Upper lobe of left lung (tissue), 6 donors: ENCODE measurements at regions not wholly inside any gene's neighbourhood (a gene's known extent, or its start where the extent isn't known, plus 50 kb on each side); places are given as distances from the start of the nearest gene placed in this dataset.
A peak's percentile ranks its signal among the peaks of the same experiment; 100 is the strongest.

Experiments
- ATAC-seq, 2 donors: fragments of 200-7000 bp; cut with Tn5 transposase; one replicate each; pipeline ENCODE4 v1.9.1; 2022; ENCODE audit warnings: mild to moderate bottlenecking in 2 of 2, moderate library complexity in 2 of 2; ENCODE audit not compliant: low FRiP score in 2 of 2
- DNase-seq, 2 donors: peaks; one replicate each; pipeline ENCODE4 v3.0.0-alpha.2; 2019 to 2020
- H3K27ac ChIP-seq, 4 donors: fragments of 200-600 bp; sonication (generic); one replicate each; pipeline ENCODE4 v1.5.1; 2016 to 2019
- H3K27me3 ChIP-seq, 4 donors: fragments of 200-600 bp; sonication (generic); one replicate each; pipeline ENCODE4 v1.5.1; 2017 to 2019
- H3K36me3 ChIP-seq, 4 donors: fragments of 200-600 bp; sonication (generic); one replicate each; pipeline ENCODE4 v1.5.1; 2016 to 2019
- H3K4me1 ChIP-seq, 4 donors: fragments of 200-600 bp; sonication (generic); one replicate each; pipeline ENCODE4 v1.5.1; 2018 to 2019
- H3K4me3 ChIP-seq, 4 donors: fragments of 200-600 bp; sonication (generic); one replicate each; pipeline ENCODE4 v1.5.1; 2017 to 2019; ENCODE audit warnings: mild to moderate bottlenecking in 2 of 4, moderate library complexity in 1 of 4
- H3K9me3 ChIP-seq, 4 donors: fragments of 200-600 bp; sonication (generic); one replicate each; pipeline ENCODE4 v1.5.1; 2018 to 2019
- CTCF ChIP-seq, 6 experiments: fragments of 450-650 bp in 4 of 6; fragments of 200-600 bp in 2 of 6; sonication (generic) in 2 of 6; IDR thresholded peaks; one replicate each; pipeline ENCODE4 v1.5.1; 2016 to 2019; ENCODE audit warnings: antibody characterized with exemption in 6 of 6
- EP300 ChIP-seq, 4 donors: sonication (generic); formaldehyde crosslinking; IDR thresholded peaks; one replicate each; pipeline ENCODE4 v1.5.1; 2017; ENCODE audit warnings: antibody characterized with exemption in 4 of 4, control low read depth in 2 of 4
- POLR2A ChIP-seq, 4 donors: fragments of 450-650 bp; IDR thresholded peaks; one replicate each; pipeline ENCODE4 v1.5.1; 2016 to 2017; ENCODE audit warnings: antibody characterized with exemption in 4 of 4, mild to moderate bottlenecking in 2 of 4
- POLR2AphosphoS5 ChIP-seq, 2 donors: sonication (generic); formaldehyde crosslinking; IDR thresholded peaks; one replicate each; pipeline ENCODE4 v1.5.1; 2017; ENCODE audit warnings: antibody characterized with exemption in 2 of 2
- WGBS, 2 donors: methylation state at CpG; one replicate each; pipeline ENCODE4 v1.1.5; 2017 to 2018; 5-methylcytosine and 5-hydroxymethylcytosine counted together
- donor health status: DM: no; HTN: no; CAD: no; lungs with moderate emphysema.
- donor health status: DM: no; HTN: yes; CAD: no; lungs with severe emphysema.

DNA sequence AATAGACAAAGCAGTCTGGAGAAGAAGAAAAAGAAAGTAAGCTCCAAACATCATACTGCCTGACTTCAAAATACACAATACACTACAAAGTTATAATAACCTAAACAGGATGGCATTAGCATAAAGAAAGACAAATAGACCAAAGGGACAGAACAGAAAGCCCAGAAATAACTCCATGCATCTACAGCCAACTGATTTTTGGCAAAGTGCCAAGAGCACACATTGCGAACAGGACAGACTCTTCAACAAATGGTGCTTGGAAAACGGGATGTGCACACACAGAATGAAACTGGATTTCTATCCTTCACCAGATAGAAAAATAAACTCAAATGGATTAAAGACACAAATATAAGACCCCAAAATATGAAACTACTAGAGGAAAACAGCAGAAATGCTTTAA, 66.6 kb upstream of the SPATA31E1 start:
- 16 to 18% methylated on average over 2 of the region's 2 CpGs for WGBS, 2 donors
- DNase-seq (no peak), ATAC-seq (no peak)
- Histone ChIP-seq H3K4me1 (peaks cover 0 to 5% (median 0%) of the 10 kb centered on the region in 4 donors), H3K9me3 (no peaks in the 10 kb centered on the region), H3K27ac (no peak overlapping the region), H3K36me3 (no peaks in the 10 kb centered on the region), H3K27me3 (no peaks in the 10 kb centered on the region), H3K4me3 (no peak overlapping the region)
- no peak for TF ChIP-seq EP300 (IDR thresholded peaks at IDR 0.05)

DNA sequence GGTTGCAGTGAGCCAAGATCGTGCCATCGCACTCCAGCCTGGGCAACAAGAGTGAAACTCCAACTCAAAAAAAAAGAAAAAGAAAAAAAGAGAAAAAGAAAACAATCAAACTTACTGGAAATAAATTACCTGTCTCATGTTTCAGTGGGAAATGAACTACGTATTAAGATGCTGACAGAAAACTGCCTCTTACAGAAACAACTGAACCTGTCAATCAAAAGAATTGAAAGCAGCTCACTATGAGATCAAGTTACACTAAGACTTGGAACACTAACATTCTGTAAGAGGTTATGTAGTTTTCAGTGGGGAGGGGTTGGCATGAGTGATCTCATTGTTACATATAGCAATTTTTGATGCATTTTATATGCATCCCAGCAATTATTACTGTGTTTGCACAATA, 64.4 kb upstream of the SPATA31E1 start:
- no peaks in the 10 kb centered on the region for H3K36me3 ChIP-seq
- DNase-seq, result no peak
- H3K27me3 ChIP-seq, result no peaks in the 10 kb centered on the region
- no peak for ATAC-seq
- no peak overlapping the region for H3K27ac ChIP-seq
- WGBS, 2 donors, result 87 to 89% methylated on average over 3 of the region's 3 CpGs
- TF ChIP-seq POLR2A (IDR thresholded peaks at IDR 0.05) (no peak), POLR2AphosphoS5 (IDR thresholded peaks at IDR 0.05) (no peak), EP300 (IDR thresholded peaks at IDR 0.05) (no peak), CTCF (IDR thresholded peaks at IDR 0.05) (no peak)
- no peak overlapping the region for H3K4me3 ChIP-seq
- H3K9me3 ChIP-seq, result no peaks in the 10 kb centered on the region
- H3K4me1 ChIP-seq, result peaks cover 0 to 3% (median 0%) of the 10 kb centered on the region in 4 donors

DNA sequence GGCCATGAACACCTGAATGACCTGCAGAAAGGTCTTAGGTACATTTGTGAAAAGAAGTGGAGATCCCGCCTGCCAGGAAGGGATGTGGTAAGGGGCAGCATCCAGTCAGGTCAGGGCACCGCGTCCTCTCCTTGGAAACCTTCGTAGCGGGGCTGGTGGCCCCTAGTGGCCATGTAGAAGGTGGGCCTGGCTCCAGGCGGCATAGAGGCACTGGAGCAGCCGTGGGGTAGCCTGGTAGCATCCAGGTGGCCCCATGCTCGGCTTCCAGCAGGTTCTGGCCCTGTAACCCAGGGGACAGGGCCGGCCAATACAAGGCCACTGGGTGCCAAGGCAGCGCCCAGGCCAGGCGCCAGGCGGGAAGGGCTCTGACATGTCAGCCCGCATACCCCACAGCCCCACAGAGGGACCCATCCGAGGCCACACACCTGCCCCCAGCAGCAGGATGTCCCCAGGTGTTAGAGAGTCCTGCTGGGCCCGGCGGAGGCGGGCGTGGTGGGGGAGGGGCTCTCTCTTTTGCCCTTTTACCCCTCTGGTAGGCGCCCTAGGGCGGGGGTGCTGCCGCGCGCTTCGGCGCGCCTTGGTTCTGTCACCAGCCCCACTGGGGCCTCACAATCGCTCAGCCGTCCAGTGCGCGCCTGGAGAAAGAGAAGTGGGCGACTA, 58.3 kb upstream of the SPATA31E1 start:
- TF ChIP-seq POLR2A (IDR thresholded peaks at IDR 0.05), result no peak
- TF ChIP-seq EP300 (IDR thresholded peaks at IDR 0.05), result no peak
- TF ChIP-seq CTCF (IDR thresholded peaks at IDR 0.05), result no peak
- TF ChIP-seq POLR2AphosphoS5 (IDR thresholded peaks at IDR 0.05), result no peak
- H3K27ac ChIP-seq, result no peak overlapping the region
- peak; percentile 20 to 28 for ATAC-seq

DNA sequence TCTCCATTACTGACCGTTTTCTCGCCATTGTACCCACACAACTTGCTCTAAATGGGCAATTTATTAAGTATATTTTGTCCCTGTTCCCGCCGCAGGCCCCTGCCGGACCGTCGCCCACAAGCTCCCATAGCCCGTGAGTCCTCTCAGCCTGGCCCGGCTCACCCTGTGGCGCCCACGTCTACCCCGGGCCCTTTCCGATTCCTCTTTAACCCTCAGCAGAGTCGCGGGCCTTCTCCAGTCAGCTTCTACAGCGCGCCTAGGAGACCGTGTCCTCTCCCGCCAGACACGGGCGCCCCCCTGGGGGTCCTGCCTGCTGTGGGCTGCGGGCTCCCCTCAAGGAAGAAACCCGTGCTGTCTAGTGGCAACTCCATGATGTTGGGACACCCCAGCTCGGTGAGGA, 57.8 kb upstream of the SPATA31E1 start:
- no peak for ATAC-seq
- no peaks in the 10 kb centered on the region for H3K27me3 ChIP-seq
- H3K27ac ChIP-seq, result no peak overlapping the region
- TF ChIP-seq EP300 (IDR thresholded peaks at IDR 0.05) (no peak), CTCF (IDR thresholded peaks at IDR 0.05) (no peak), POLR2A (IDR thresholded peaks at IDR 0.05) (no peak), POLR2AphosphoS5 (IDR thresholded peaks at IDR 0.05) (no peak)
- H3K36me3 ChIP-seq, result no peaks in the 10 kb centered on the region
- WGBS, 2 donors, result 95 to 96% methylated on average over 23 to 24 of the region's 24 CpGs
- H3K9me3 ChIP-seq, result no peaks in the 10 kb centered on the region
- no peaks in the 10 kb centered on the region for H3K4me1 ChIP-seq
- peak in 1 of 2 donors; percentile 69 for DNase-seq
- no peak overlapping the region for H3K4me3 ChIP-seq

More for the DNA sequence above, 58.3 kb upstream of the SPATA31E1 start:
- peak in 1 of 2 donors; percentile 72 for DNase-seq
- Histone ChIP-seq H3K9me3 (no peaks in the 10 kb centered on the region), H3K36me3 (no peaks in the 10 kb centered on the region), H3K4me3 (no peak overlapping the region), H3K4me1 (no peaks in the 10 kb centered on the region), H3K27me3 (no peaks in the 10 kb centered on the region)
- 96 to 97% methylated on average over 16 to 30 of the region's 31 CpGs for WGBS, 2 donors

GRCh38 chr9:87826331-87826730, 56.3 kb upstream of the SPATA31E1 start:
- DNase-seq (no peak), ATAC-seq (no peak)
- no peak overlapping the region for H3K27ac ChIP-seq
- H3K9me3 ChIP-seq, result no peaks in the 10 kb centered on the region
- TF ChIP-seq POLR2AphosphoS5 (IDR thresholded peaks at IDR 0.05), result no peak
- TF ChIP-seq CTCF (IDR thresholded peaks at IDR 0.05), result no peak
- TF ChIP-seq EP300 (IDR thresholded peaks at IDR 0.05), result no peak
- no peak for TF ChIP-seq POLR2A (IDR thresholded peaks at IDR 0.05)
- no peaks in the 10 kb centered on the region for H3K36me3 ChIP-seq
- no peaks in the 10 kb centered on the region for H3K4me1 ChIP-seq
- no peaks in the 10 kb centered on the region for H3K27me3 ChIP-seq
- H3K4me3 ChIP-seq, result no peak overlapping the region
